GM19397 (cell line): ENCODE measurements at regions not wholly inside any gene's neighbourhood (a gene's known extent, or its start where the extent isn't known, plus 50 kb on each side); places are given as distances from the start of the nearest gene placed in this dataset.
"Not testable (repeated sequence)": the region's sequence is repeated elsewhere in the genome, so short reads cannot be mapped to it uniquely, and the experiment has no call there.

Experiments
- ATAC-seq: cut with Tn5 transposase; IDR thresholded peaks from one replicate; pipeline ENCODE4 v1.9.1; 2021; ENCODE audit warnings: mild to moderate bottlenecking, moderate library complexity; ENCODE audit not compliant: unreplicated experiment

GRCh38 chr6:14881398-14881797 is 364.5 kb upstream of the JARID2 start:
- ATAC-seq = no peak

- ATAC-seq = no peak
These were observed 363.4 kb upstream of the JARID2 start for GRCh38 chr6:14882394-14883026.

GRCh38 chr6:14883921-14884320 is 361.9 kb upstream of the JARID2 start:
- ATAC-seq = no peak

- no peak for ATAC-seq
These were observed 360.4 kb upstream of the JARID2 start for GRCh38 chr6:14885498-14885897.

- no peak for ATAC-seq
These were observed 358.7 kb upstream of the JARID2 start for GRCh38 chr6:14887181-14887580.

GRCh38 chr6:14887986-14888574 is 357.8 kb upstream of the JARID2 start:
- ATAC-seq = no peak

GRCh38 chr6:14888575-14889000 is 357.3 kb upstream of the JARID2 start:
- no peak for ATAC-seq

GRCh38 chr6:14889188-14889587 is 356.7 kb upstream of the JARID2 start:
- ATAC-seq = no peak

- ATAC-seq = no peak
These were observed 356.0 kb upstream of the JARID2 start for GRCh38 chr6:14889611-14890593.

- ATAC-seq = not testable (repeated sequence)
These were observed 354.0 kb upstream of the JARID2 start for GRCh38 chr6:14891820-14892375.

GRCh38 chr6:14894105-14894504 is 351.8 kb upstream of the JARID2 start:
- ATAC-seq = no peak

- ATAC-seq = no peak
These were observed 349.4 kb upstream of the JARID2 start for GRCh38 chr6:14896475-14896874.

- no peak for ATAC-seq
These were observed 348.0 kb upstream of the JARID2 start for GRCh38 chr6:14897831-14898230.

- ATAC-seq = not testable (repeated sequence)
These were observed 346.4 kb upstream of the JARID2 start for GRCh38 chr6:14899441-14899840.

- no peak for ATAC-seq
These were observed 344.9 kb upstream of the JARID2 start for GRCh38 chr6:14900919-14901318.

- no peak for ATAC-seq
These were observed 342.5 kb upstream of the JARID2 start for GRCh38 chr6:14903176-14904038.

GRCh38 chr6:14905201-14905600 is 340.7 kb upstream of the JARID2 start:
- ATAC-seq = no peak

- no peak for ATAC-seq
These were observed 339.2 kb upstream of the JARID2 start for GRCh38 chr6:14906621-14907020.

- ATAC-seq = peak; percentile 86
These were observed 334.9 kb upstream of the JARID2 start for GRCh38 chr6:14910692-14911547.
